ENCODE measurements at regions not wholly inside any gene's neighbourhood (a gene's known extent, or its start where the extent isn't known, plus 50 kb on each side); places are given as distances from the start of the nearest gene placed in this dataset.

- no peak for TF ChIP-seq PBX3 (IDR thresholded peaks at IDR 0.05; ENCODE audit: insufficient replicate concordance, low read depth, low read length)
- TF ChIP-seq POU2F2 (IDR thresholded peaks at IDR 0.05; ENCODE audit: borderline replicate concordance, low read depth, low read length): no peak
- TF ChIP-seq JUND (IDR thresholded peaks at IDR 0.05; ENCODE audit: low read depth, low read length): no peak
- TF ChIP-seq CBX3 (IDR thresholded peaks at IDR 0.05; ENCODE audit: borderline replicate concordance, low read depth): no peak
- TF ChIP-seq SREBF1 (IDR thresholded peaks at IDR 0.05; ENCODE audit: low read length): no peak
- no peak for TF ChIP-seq ATF7 (IDR thresholded peaks at IDR 0.05; ENCODE audit: low read depth)
- TF ChIP-seq CHD4 (IDR thresholded peaks at IDR 0.05): no peak
These were observed 214.4 kb upstream of the DAB1 start (continued) for GRCh38 chr1:57638239-57638638.

GRCh38 chr1:57637155-57637554 lies 213.3 kb upstream of the DAB1 start:
- no peaks in the 10 kb centered on the region for H3K36me3 ChIP-seq (ENCODE audit: control insufficient read depth in 2 of 2, insufficient read depth in 2 of 2, low read length in 1 of 2)
- intact Hi-C loops (cut with micrococcal nuclease; ENCODE audit: unreplicated experiment) (no loop called here), in situ Hi-C loops (cut with MboI) (no loop called here)
- no peak overlapping the region for H3K4me3 ChIP-seq
- H3K4me1 ChIP-seq (ENCODE audit: control insufficient read depth, insufficient read depth, low read length): no peaks in the 10 kb centered on the region
- ChIA-PET RAD21 (ENCODE audit: unreplicated experiment) (no interaction called here), SMC1A (ENCODE audit: uncharacterized antibody, unreplicated experiment) (no interaction called here), CTCF (no interaction called here), POLR2A (no interaction called here)
- H3K9ac ChIP-seq (ENCODE audit: control insufficient read depth, insufficient read depth, low read length): no peak overlapping the region
- no peaks in the 10 kb centered on the region for H3K9me3 ChIP-seq (replicated peaks; ENCODE audit: control insufficient read depth, insufficient read depth, low read length)
- DNase-seq (ENCODE audit: low read depth, low spot score) (no peak), FAIRE-seq (no peak), ATAC-seq (no peak)
- H4K20me1 ChIP-seq (ENCODE audit: control insufficient read depth, insufficient read depth): no peaks in the 10 kb centered on the region
- WGBS (ENCODE audit: insufficient coverage, insufficient replicate concordance, low lambda C conversion rate, missing lambda C conversion rate): 16% methylated on average over 2 of the region's 2 CpGs
- no peak overlapping the region for H3K4me2 ChIP-seq (ENCODE audit: control insufficient read depth, insufficient read depth)
- no TSS peak for BruUV-seq (replicated peaks)
- H3K79me2 ChIP-seq (ENCODE audit: control insufficient read depth, insufficient read depth, low read length): no peaks in the 10 kb centered on the region
- no peak overlapping the region for H2AFZ ChIP-seq (ENCODE audit: control insufficient read depth, low read depth, low read length)
- peaks cover 0 to 2% of the 10 kb centered on the region in 2 experiments; a peak in 1 of 4 replicates for H3K27me3 ChIP-seq (replicated peaks in 1 of 2; ENCODE audit: control insufficient read depth in 2 of 2, insufficient read depth in 2 of 2, low read length in 1 of 2)
- no peak overlapping the region for H3K27ac ChIP-seq (ENCODE audit: control insufficient read depth, insufficient read depth)
- no peak for TF ChIP-seq IRF5 (IDR thresholded peaks at IDR 0.05; ENCODE audit: borderline replicate concordance)
- no peak for TF ChIP-seq CEBPZ (IDR thresholded peaks at IDR 0.05; ENCODE audit: low read depth, low read length)
- no peak for TF ChIP-seq MEF2A (IDR thresholded peaks at IDR 0.05; ENCODE audit: insufficient read depth, low read depth, low read length)
- no peak for TF ChIP-seq PAX5 (IDR thresholded peaks at IDR 0.05; ENCODE audit: borderline replicate concordance, low read depth, low read length)
- TF ChIP-seq TCF3 (IDR thresholded peaks at IDR 0.05; ENCODE audit: borderline replicate concordance, insufficient read depth, low read depth, low read length): no peak
- no peak for TF ChIP-seq PRDM15 (CRISPR knock-in tag; IDR thresholded peaks at IDR 0.05)

All from GM12878 (cell line).